ENCODE measurements at regions not wholly inside any gene's neighbourhood (a gene's known extent, or its start where the extent isn't known, plus 50 kb on each side); places are given as distances from the start of the nearest gene placed in this dataset.
A peak's percentile ranks its signal among the peaks of the same experiment; 100 is the strongest.

DNA sequence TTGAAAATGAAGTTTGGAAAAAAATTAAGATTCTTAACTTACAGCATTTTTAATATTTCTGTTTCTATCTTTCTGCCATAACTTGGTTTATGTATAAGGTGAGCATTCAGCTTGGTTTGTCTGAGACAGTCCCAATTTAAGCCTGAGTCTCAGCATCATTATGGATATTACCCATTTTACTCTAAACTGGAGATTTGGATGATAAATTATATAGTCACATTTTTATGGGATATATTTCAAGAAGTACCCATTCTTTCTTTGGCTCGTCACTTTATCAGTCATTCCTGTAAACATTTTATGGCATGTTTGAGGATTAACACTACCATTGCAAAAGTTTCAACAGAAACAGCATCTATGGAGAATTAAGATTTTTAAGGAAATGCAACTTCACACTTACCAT is 1129.0 kb upstream of the PCDH9 start:
- 40% methylated on average over 1 of the region's 1 CpG for WGBS
- Histone ChIP-seq H3K36me3 (ENCODE audit: insufficient read depth) (no peaks in the 10 kb centered on the region), H3K4me1 (ENCODE audit: insufficient read depth) (no peaks in the 10 kb centered on the region), H3K4me3 (ENCODE audit: low read depth, low read length) (no peak overlapping the region), H3K27ac (ENCODE audit: low read depth) (no peak overlapping the region)
- no peak for DNase-seq (ENCODE audit: extremely low spot score)

DNA sequence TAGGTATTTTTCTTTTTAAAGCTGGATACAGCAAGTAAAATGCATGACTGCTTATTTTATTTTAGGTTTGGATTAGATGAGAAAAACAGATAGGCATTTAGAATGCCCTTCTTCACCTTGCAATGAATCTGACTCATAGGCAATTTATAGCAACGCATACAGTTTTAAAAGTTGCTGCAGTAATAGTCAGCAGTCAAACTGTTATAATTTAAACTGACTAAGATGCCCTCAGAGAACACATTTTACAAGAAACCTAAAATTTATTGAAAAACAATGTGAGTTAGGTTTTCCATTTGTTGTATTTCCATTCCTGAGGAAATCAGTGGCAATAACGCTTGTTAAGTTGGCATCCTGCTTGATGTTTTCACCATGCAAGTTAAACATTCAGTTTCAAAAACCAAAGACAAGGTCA is 1128.2 kb upstream of the PCDH9 start:
- no peak for DNase-seq (ENCODE audit: extremely low spot score)
- no peaks in the 10 kb centered on the region for H3K36me3 ChIP-seq (ENCODE audit: insufficient read depth)
- H3K4me3 ChIP-seq (ENCODE audit: low read depth, low read length), result no peak overlapping the region
- H3K27ac ChIP-seq (ENCODE audit: low read depth), result peak overlapping the region; percentile 2
- H3K4me1 ChIP-seq (ENCODE audit: insufficient read depth), result no peaks in the 10 kb centered on the region
- WGBS, result 57% methylated on average over 2 of the region's 2 CpGs

DNA sequence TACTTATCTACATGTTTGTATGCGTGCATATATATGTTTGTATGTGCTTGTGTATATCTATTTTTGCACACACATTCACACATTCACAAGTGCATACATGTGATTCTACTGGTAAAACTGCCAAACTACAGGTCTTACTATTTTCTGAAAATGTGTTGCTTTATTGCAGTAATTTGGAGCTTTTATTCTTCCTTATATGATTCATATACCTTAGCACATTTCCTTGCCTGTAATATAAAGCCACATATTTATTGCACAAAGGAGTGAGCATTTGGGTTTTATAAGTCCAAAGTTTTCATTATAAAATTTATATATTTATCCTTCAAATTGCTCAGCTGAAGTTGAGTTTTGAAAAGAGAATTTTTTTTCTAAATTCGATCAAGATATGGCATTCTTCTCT is 1120.4 kb upstream of the PCDH9 start:
- no peak for DNase-seq (ENCODE audit: extremely low spot score)
- H3K27ac ChIP-seq (ENCODE audit: low read depth), result no peak overlapping the region
- no peaks in the 10 kb centered on the region for H3K4me1 ChIP-seq (ENCODE audit: insufficient read depth)
- H3K4me3 ChIP-seq (ENCODE audit: low read depth, low read length), result no peak overlapping the region
- 83% methylated on average over 2 of the region's 2 CpGs for WGBS
- no peaks in the 10 kb centered on the region for H3K36me3 ChIP-seq (ENCODE audit: insufficient read depth)

DNA sequence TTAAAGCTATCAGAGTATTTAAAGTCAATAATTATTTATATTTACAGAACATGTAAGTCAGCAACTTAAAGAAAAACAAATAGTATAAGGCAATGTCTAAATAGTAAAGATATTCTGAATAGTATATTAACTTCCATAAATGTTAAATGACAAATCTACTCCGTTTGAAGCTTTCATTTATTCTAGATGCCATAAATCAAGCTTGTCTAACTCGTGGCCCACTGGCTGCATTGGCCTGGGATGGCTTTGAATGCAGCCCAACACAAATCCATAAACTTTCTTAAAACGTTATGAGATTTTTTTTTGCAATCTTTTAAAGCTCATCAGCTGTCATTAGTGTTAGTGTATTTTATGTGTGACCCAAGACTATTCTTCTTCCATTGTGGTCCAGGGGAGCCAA is 1117.1 kb upstream of the PCDH9 start:
- 15% methylated on average over 3 of the region's 3 CpGs for WGBS
- no peak overlapping the region for H3K27ac ChIP-seq (ENCODE audit: low read depth)
- H3K4me3 ChIP-seq (ENCODE audit: low read depth, low read length), result no peak overlapping the region
- no peak for DNase-seq (ENCODE audit: extremely low spot score)
- H3K36me3 ChIP-seq (ENCODE audit: insufficient read depth), result no peaks in the 10 kb centered on the region
- H3K4me1 ChIP-seq (ENCODE audit: insufficient read depth), result no peaks in the 10 kb centered on the region

DNA sequence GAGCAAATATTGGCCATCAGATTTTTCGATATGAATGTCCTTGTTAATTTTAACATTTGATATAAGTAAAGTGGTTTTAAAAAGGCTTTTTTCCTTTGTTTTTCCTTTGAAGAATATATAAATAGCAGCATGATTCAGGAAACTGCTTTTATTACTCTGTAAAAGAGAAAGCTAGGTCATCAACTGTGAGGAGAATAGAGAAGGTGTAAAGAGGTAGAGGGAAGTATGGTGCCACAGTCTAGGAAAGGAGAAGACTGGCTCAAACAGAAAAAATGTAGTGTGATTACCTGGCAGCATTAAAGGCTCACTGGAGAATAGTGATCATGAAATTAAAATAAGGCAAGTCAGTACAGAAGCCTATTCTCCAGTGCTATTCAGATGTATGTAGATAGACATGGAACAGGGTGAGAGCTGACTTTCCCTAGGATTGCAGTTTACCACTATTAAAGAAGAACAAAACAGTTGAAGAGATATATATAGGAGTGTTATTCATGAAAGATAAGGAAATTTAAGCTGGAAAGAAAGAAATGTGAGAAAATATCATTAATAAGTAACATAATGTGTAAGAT is 1115.9 kb upstream of the PCDH9 start:
- Histone ChIP-seq H3K36me3 (ENCODE audit: insufficient read depth) (no peaks in the 10 kb centered on the region), H3K27ac (ENCODE audit: low read depth) (no peak overlapping the region), H3K4me3 (ENCODE audit: low read depth, low read length) (no peak overlapping the region), H3K4me1 (ENCODE audit: insufficient read depth) (no peaks in the 10 kb centered on the region)
- DNase-seq (ENCODE audit: extremely low spot score), result no peak
- 65% methylated on average over 1 of the region's 1 CpG for WGBS

DNA sequence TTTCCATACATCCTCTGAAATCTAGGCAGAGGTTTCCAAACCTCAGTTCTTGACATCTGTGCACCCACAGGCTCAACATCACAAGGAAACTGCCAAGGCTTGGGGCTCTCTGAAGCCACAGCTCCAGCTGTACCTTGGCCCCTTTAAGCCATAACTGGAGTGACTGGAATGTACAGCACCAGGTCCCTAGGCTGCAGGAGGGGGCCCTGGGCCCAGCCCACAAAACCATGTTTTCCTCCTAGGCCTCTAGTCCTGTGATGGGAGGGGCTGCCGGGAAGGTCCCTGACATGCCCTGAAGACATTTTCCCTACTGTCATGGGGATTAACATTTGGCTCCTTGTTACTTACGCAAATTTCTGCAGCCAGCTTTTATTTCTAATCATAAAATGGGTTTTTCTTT is 1093.0 kb upstream of the PCDH9 start:
- H3K36me3 ChIP-seq (ENCODE audit: insufficient read depth), result no peaks in the 10 kb centered on the region
- H3K27ac ChIP-seq (ENCODE audit: low read depth), result no peak overlapping the region
- no peak overlapping the region for H3K4me3 ChIP-seq (ENCODE audit: low read depth, low read length)
- DNase-seq (ENCODE audit: extremely low spot score), result no peak
- H3K4me1 ChIP-seq (ENCODE audit: insufficient read depth), result no peaks in the 10 kb centered on the region
- WGBS, result 76% methylated on average over 2 of the region's 2 CpGs

DNA sequence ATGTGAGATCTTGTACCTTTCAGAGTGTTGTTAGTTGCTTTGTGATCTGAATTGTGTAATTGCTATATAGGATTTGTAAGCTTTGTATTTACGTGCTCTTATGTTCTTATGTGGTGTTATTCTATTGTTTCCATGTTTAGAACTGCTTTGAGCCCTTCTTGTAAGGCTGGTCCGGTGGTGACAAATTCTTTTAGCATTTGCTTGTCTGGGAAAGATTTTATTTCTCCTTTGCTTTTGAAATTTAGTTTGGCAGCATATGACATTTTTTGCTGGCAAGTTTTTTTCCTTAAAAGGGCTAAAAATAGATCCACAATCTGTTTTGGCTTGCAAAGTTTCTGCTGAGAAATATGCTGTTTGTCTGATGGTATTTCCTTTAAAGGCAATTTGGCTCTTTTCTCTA is 1089.2 kb upstream of the PCDH9 start:
- Histone ChIP-seq H3K36me3 (ENCODE audit: insufficient read depth) (no peaks in the 10 kb centered on the region), H3K4me3 (ENCODE audit: low read depth, low read length) (no peak overlapping the region), H3K27ac (ENCODE audit: low read depth) (no peak overlapping the region), H3K4me1 (ENCODE audit: insufficient read depth) (no peaks in the 10 kb centered on the region)
- WGBS, result 79% methylated on average over 2 of the region's 2 CpGs
- DNase-seq (ENCODE audit: extremely low spot score), result no peak

DNA sequence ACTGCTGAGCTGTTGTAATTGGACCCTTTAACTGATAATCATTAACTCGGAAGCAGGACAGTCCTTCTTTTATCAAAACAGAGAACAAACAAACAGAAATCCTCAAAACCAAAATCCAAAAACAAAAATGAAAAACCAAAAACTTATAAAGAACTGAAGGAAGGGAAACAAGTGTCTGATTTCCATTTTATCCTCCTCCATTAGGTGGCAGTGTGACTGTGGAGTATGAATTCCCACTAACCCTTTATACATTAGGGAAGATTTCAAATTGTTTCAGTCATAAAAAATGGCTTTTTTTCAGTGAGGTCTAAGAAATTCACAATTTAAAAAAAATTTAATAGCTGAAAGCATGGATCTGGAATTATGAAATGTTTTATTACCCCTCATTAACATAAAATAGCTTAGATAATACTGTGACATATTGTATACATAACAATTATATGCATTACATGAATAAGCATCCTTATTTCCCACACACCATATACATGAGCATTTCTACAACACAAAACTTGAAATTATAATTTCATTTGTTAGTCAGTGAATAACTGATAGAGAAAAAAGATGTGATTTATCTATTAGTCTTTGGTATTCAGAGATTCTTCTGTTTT is 1074.3 kb upstream of the PCDH9 start:
- Histone ChIP-seq H3K4me3 (ENCODE audit: low read depth, low read length) (no peak overlapping the region), H3K27ac (ENCODE audit: low read depth) (no peak overlapping the region), H3K4me1 (ENCODE audit: insufficient read depth) (no peaks in the 10 kb centered on the region), H3K36me3 (ENCODE audit: insufficient read depth) (no peaks in the 10 kb centered on the region)
- 13% methylated on average over 1 of the region's 1 CpG for WGBS
- no peak for DNase-seq (ENCODE audit: extremely low spot score)

DNA sequence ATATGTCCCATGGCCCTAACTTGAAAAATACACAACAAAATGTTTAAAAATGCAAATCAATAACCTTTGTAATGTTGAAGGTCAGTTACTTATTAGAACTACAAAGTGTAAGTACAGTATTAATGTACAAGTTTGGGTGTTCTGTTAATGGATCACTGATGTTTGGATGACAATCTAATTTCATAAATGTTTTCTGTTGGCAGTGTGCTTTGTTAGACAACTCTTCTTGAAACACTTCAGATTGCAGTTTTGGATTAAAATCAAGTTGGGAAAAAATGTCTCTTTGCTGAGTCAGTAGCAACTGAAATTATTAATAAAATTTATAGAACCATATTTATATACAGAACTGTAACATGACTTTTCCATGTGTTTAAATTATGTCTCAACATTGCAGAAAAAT is 1063.5 kb upstream of the PCDH9 start:
- H3K4me3 ChIP-seq (ENCODE audit: low read depth, low read length), result no peak overlapping the region
- H3K4me1 ChIP-seq (ENCODE audit: insufficient read depth), result no peaks in the 10 kb centered on the region
- DNase-seq (ENCODE audit: extremely low spot score), result no peak
- peaks cover 1% of the 10 kb centered on the region for H3K36me3 ChIP-seq (ENCODE audit: insufficient read depth)
- no peak overlapping the region for H3K27ac ChIP-seq (ENCODE audit: low read depth)

DNA sequence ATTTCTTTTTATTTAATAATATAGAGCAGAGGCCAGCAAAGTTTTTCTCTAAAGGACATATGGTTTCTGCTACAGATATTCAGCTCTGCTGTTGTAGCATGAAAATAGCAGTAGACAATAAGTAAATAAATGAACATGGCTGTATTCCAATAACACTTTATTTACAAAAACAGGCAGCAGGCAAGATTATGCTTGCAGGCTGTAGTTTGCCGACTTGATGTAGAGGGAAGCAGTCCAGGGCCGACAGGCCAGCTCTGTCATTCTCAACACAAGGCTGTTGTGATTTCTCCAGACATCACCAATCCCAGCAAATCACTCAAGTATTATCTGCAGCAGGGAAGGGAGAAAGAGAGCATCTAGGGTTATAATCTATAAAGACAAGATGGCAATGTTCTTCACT is 1062.5 kb upstream of the PCDH9 start:
- 38% methylated on average over 2 of the region's 2 CpGs for WGBS

DNA sequence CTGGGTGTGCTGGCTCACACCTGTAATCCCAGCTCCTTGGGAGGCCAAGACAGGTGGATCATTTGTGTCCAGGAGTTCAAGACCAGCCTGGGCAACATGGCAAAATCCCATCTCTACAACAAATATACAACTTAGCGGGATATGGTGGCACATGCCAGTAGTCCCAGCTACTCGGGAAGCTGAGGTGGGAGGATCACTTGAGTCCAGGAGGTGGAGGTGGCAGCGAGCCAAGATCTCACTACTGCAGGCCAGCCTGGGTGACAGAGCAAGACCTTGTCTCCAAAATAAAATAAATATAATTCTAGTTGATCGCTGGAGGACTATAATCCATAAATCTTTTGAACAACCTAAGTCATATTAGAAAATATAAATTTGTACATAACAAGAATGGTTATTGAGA is 1061.5 kb upstream of the PCDH9 start:
- H3K4me1 ChIP-seq (ENCODE audit: insufficient read depth), result no peaks in the 10 kb centered on the region
- DNase-seq (ENCODE audit: extremely low spot score), result no peak
- no peak overlapping the region for H3K4me3 ChIP-seq (ENCODE audit: low read depth, low read length)
- H3K36me3 ChIP-seq (ENCODE audit: insufficient read depth), result peaks cover 1% of the 10 kb centered on the region
- WGBS, result 84% methylated on average over 4 of the region's 4 CpGs
- H3K27ac ChIP-seq (ENCODE audit: low read depth), result no peak overlapping the region

More for the DNA sequence above, 1062.5 kb upstream of the PCDH9 start:
- Histone ChIP-seq H3K4me1 (ENCODE audit: insufficient read depth) (no peaks in the 10 kb centered on the region), H3K4me3 (ENCODE audit: low read depth, low read length) (no peak overlapping the region), H3K36me3 (ENCODE audit: insufficient read depth) (peaks cover 1% of the 10 kb centered on the region), H3K27ac (ENCODE audit: low read depth) (no peak overlapping the region)
- DNase-seq (ENCODE audit: extremely low spot score), result no peak

DNA sequence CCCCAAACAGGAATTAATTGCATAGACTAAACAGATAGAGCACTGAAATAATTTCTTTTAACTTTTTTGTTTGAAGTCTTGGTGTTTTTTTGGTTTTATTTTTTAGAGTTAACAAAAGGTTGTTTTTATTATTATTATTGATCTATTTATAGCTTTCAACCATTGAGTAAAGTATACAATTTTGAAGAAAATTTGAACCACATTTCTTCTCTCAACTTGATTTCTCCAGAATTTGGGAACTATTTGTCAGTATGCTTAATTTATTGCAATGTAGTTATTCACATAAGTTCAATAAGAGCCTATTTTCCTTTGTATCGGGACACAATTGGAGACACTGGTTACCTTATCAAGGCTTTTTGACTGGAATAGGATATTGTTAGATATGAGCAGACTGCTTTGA is 1045.6 kb upstream of the PCDH9 start:
- no peak overlapping the region for H3K4me3 ChIP-seq (ENCODE audit: low read depth, low read length)
- H3K4me1 ChIP-seq (ENCODE audit: insufficient read depth), result no peaks in the 10 kb centered on the region
- no peaks in the 10 kb centered on the region for H3K36me3 ChIP-seq (ENCODE audit: insufficient read depth)
- WGBS, result 89% methylated on average over 1 of the region's 1 CpG
- no peak overlapping the region for H3K27ac ChIP-seq (ENCODE audit: low read depth)
- DNase-seq (ENCODE audit: extremely low spot score), result no peak

DNA sequence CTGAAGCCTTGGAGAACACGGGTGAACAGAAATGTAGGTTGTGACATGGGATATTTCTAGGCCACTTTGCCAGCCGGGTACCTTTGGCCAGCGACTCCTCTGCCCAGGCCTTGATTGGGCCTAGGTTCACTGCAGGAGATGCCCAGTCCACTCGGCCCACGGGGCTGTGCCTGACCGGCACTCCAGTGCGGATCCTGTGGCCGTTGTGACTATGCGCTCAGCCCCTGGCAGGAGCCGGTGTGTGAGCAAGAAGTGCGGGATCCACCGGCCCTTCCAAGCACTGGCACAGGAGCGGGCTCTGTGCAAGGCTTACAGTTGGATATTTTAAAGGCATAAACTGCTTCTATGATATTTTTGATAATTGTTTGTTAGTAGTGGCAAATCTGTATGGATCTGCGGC is 1042.5 kb upstream of the PCDH9 start:
- H3K4me1 ChIP-seq (ENCODE audit: insufficient read depth), result no peaks in the 10 kb centered on the region
- no peak for DNase-seq (ENCODE audit: extremely low spot score)
- 94% methylated on average over 14 of the region's 14 CpGs for WGBS
- H3K27ac ChIP-seq (ENCODE audit: low read depth), result no peak overlapping the region
- no peak overlapping the region for H3K4me3 ChIP-seq (ENCODE audit: low read depth, low read length)
- no peaks in the 10 kb centered on the region for H3K36me3 ChIP-seq (ENCODE audit: insufficient read depth)

DNA sequence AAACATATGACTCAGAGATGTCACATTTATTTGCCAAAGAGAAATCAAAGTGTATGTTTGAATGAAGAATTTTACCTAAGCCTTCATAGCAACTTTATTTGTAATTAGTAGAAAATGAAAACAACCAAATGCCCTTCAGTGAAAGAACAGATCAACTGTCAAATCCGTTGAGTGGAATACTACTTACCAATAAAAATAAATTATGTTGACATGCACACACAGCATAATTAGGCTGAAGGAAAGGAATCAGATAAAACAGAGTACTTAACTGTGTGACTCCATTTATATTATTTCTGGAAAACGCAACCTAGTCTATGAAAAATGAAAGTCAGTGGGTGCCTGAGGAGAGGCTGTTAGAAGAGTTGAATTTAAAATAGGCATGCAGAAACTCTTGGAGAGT is 1034.6 kb upstream of the PCDH9 start:
- no peak overlapping the region for H3K27ac ChIP-seq (ENCODE audit: low read depth)
- no peaks in the 10 kb centered on the region for H3K4me1 ChIP-seq (ENCODE audit: insufficient read depth)
- no peak for DNase-seq (ENCODE audit: extremely low spot score)
- 80% methylated on average over 2 of the region's 2 CpGs for WGBS
- no peak overlapping the region for H3K4me3 ChIP-seq (ENCODE audit: low read depth, low read length)
- no peaks in the 10 kb centered on the region for H3K36me3 ChIP-seq (ENCODE audit: insufficient read depth)

DNA sequence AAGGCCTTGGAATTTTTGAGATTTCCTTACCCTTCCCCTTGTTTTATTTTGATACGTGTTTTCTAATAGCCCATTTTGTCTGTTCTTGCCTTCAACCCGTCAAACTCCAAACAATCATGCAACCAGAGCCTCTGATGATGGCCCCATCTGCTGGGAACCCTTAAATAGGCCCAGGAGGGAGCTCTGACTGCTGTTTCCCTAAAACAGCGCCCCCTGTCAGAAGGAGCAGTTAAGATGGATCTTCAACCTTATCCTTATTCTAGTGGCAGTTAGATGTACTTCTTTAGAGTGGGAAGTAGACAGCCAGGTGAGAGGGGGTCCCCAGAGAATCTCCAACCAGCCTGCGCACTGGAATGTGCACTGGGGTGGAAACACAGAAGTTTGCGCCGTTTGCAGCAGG is 1031.0 kb upstream of the PCDH9 start:
- H3K27ac ChIP-seq (ENCODE audit: low read depth), result no peak overlapping the region
- 89% methylated on average over 6 of the region's 6 CpGs for WGBS
- no peaks in the 10 kb centered on the region for H3K4me1 ChIP-seq (ENCODE audit: insufficient read depth)
- DNase-seq (ENCODE audit: extremely low spot score), result no peak
- H3K4me3 ChIP-seq (ENCODE audit: low read depth, low read length), result no peak overlapping the region
- no peaks in the 10 kb centered on the region for H3K36me3 ChIP-seq (ENCODE audit: insufficient read depth)

Measured in urinary bladder (tissue), 3 donors.